Lung (tissue), 11 donors: ENCODE measurements at regions not wholly inside any gene's neighbourhood (a gene's known extent, or its start where the extent isn't known, plus 50 kb on each side); places are given as distances from the start of the nearest gene placed in this dataset.

Experiments used
- ATAC-seq: fragments of 200-7000 bp; cut with Tn5 transposase; one replicate; pipeline ENCODE4 v1.9.1; 2020; ENCODE audit warnings: moderate number of reproducible peaks; ENCODE audit not compliant: insufficient read depth, low FRiP score
- DNase-seq, 3 donors: peaks; one replicate each; pipeline ENCODE4 v3.0.0-alpha.2; 2013 to 2017
- H3K27ac ChIP-seq, 2 donors: one replicate each; pipeline ENCODE4 v1.5.1; 2013; ENCODE audit warnings: mild to moderate bottlenecking in 2 of 2, moderate library complexity in 2 of 2, control low read depth in 1 of 2, inconsistent platforms in 1 of 2, low read depth in 1 of 2, low read length in 1 of 2
- H3K27me3 ChIP-seq, 3 donors: one replicate each; pipeline ENCODE4 v1.5.1; 2013; ENCODE audit warnings: low read length in 2 of 3; ENCODE audit not compliant: control insufficient read depth in 3 of 3, insufficient read depth in 3 of 3
- H3K36me3 ChIP-seq, 4 donors: one replicate each; pipeline ENCODE4 v1.5.1; 2013; ENCODE audit warnings: low read length in 4 of 4, mild to moderate bottlenecking in 1 of 4, moderate library complexity in 1 of 4; ENCODE audit not compliant: control insufficient read depth in 4 of 4, insufficient read depth in 4 of 4
- H3K4me1 ChIP-seq, 5 donors: one replicate each; pipeline ENCODE4 v1.5.1; 2013; ENCODE audit warnings: low read length in 5 of 5, mild to moderate bottlenecking in 2 of 5, moderate library complexity in 1 of 5; ENCODE audit not compliant: control insufficient read depth in 5 of 5, insufficient read depth in 5 of 5
- H3K4me3 ChIP-seq: one replicate; pipeline ENCODE4 v1.5.1; 2013; ENCODE audit warnings: mild to moderate bottlenecking, control low read depth, moderate library complexity
- H3K9ac ChIP-seq, 2 donors: one replicate each; pipeline ENCODE4 v1.5.1; 2013; ENCODE audit warnings: low read length in 2 of 2, control low read depth in 1 of 2; ENCODE audit not compliant: insufficient read depth in 1 of 2
- H3K9me3 ChIP-seq, 4 donors: one replicate each; pipeline ENCODE4 v1.5.1; 2013; ENCODE audit warnings: low read length in 3 of 4, mild to moderate bottlenecking in 1 of 4, moderate library complexity in 1 of 4; ENCODE audit not compliant: control insufficient read depth in 4 of 4, insufficient read depth in 3 of 4
- WGBS, 2 donors: extraction: QIAGEN DNeasy Blood & Tissue Kit; methylation state at CpG; one replicate each; pipeline ENCODE4 v1.1.7; 2013; 5-methylcytosine and 5-hydroxymethylcytosine counted together
- TF ChIP-seq, protein P1 (sequence below): IDR thresholded peaks from 2 replicates; pipeline ENCODE4 v1.5.1; 2012; ENCODE audit warnings: mild to moderate bottlenecking; ENCODE audit errors: control extremely low read depth, extremely low read depth
- donor health status: control.
- donor health status: control.
- donor health status: Bipolar disorder and iron deficiency.
- donor health status: healthy.
- donor health status: DM: yes; HTN: yes; CAD: no.

DNA sequence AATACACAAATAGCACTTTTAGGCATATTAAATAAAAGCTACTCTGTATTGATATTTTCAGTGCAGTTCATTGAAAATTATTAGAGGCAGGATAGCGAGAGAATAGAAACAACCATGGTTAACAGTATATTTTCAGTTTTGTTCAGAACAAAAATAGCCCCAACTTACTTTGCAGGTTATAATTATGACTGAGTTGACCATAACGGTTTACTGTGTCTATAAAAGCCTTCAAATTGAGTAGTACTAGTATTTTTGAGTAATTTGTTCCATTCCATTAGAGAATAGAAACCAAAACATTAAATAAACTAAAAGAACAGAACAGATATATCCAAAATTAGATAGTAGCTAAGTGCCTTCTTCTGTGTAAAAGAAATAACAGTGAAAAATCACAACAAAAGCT lies 1108.4 kb upstream of the PCDH20 start:
- no peaks in the 10 kb centered on the region for H3K27me3 ChIP-seq
- no peak overlapping the region for H3K9ac ChIP-seq
- DNase-seq (no peak), ATAC-seq (no peak)
- no peaks in the 10 kb centered on the region for H3K36me3 ChIP-seq
- TF ChIP-seq, protein P1, sequence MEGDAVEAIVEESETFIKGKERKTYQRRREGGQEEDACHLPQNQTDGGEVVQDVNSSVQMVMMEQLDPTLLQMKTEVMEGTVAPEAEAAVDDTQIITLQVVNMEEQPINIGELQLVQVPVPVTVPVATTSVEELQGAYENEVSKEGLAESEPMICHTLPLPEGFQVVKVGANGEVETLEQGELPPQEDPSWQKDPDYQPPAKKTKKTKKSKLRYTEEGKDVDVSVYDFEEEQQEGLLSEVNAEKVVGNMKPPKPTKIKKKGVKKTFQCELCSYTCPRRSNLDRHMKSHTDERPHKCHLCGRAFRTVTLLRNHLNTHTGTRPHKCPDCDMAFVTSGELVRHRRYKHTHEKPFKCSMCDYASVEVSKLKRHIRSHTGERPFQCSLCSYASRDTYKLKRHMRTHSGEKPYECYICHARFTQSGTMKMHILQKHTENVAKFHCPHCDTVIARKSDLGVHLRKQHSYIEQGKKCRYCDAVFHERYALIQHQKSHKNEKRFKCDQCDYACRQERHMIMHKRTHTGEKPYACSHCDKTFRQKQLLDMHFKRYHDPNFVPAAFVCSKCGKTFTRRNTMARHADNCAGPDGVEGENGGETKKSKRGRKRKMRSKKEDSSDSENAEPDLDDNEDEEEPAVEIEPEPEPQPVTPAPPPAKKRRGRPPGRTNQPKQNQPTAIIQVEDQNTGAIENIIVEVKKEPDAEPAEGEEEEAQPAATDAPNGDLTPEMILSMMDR: no peak
- no peak overlapping the region for H3K27ac ChIP-seq
- no peaks in the 10 kb centered on the region for H3K4me1 ChIP-seq
- no peaks in the 10 kb centered on the region for H3K9me3 ChIP-seq
- no peak overlapping the region for H3K4me3 ChIP-seq
- WGBS, 2 donors: 79 to 80% methylated on average over 2 of the region's 2 CpGs

DNA sequence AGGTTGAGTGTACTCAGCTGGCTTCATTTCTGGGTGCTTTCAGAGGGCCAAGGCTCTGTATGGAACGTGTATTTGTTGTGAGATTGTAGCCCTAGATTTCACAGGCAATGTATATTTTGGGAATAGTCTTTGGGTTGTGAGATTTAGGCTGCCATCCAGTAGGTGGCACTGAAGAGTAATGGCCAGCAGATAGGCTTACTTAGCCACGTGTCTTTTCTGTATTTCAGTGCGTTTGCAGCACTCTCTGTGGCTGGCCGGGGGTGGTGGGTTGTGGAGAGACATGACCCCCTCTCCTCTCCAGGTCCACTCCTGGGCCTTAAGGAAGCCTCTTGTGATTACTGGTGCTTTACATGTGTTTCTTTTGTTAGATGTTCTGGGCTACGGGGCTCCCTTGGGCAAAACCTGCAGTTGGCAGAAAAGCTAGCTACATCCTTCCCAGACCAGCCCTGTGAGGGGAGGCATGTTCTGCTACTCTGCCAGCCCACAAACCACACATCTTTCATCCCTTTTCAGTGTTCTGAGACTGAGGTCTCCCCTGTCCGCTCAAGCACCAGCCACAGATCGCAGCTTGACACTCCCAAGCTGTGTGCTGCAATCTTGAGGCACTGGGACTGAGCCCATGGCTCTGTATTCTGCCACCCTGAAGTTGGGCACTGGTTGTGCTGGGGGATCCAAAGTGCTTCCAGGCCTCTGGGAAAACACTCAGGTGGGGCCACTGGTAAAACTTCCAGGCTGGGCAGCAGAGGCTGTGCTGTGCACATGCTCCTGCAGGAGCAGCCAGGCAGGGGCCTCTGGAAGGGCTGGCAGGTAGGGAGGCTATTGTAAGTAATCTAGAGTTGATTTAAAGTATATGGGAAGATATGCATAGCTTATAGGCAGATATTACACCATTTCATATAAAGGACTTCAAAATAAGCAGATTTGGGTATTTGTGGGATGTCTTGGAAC lies 1096.8 kb upstream of the PCDH20 start:
- TF ChIP-seq, protein P1: no peak
- Histone ChIP-seq H3K9ac (no peak overlapping the region), H3K27ac (no peak overlapping the region), H3K9me3 (no peaks in the 10 kb centered on the region), H3K4me3 (no peak overlapping the region), H3K4me1 (no peaks in the 10 kb centered on the region), H3K27me3 (no peaks in the 10 kb centered on the region), H3K36me3 (no peaks in the 10 kb centered on the region)
- ATAC-seq (peak; percentile 79), DNase-seq (peak in 2 of 3 donors; percentile 11 to 50)
- 22 to 32% methylated on average over 7 of the region's 7 CpGs for WGBS, 2 donors

DNA sequence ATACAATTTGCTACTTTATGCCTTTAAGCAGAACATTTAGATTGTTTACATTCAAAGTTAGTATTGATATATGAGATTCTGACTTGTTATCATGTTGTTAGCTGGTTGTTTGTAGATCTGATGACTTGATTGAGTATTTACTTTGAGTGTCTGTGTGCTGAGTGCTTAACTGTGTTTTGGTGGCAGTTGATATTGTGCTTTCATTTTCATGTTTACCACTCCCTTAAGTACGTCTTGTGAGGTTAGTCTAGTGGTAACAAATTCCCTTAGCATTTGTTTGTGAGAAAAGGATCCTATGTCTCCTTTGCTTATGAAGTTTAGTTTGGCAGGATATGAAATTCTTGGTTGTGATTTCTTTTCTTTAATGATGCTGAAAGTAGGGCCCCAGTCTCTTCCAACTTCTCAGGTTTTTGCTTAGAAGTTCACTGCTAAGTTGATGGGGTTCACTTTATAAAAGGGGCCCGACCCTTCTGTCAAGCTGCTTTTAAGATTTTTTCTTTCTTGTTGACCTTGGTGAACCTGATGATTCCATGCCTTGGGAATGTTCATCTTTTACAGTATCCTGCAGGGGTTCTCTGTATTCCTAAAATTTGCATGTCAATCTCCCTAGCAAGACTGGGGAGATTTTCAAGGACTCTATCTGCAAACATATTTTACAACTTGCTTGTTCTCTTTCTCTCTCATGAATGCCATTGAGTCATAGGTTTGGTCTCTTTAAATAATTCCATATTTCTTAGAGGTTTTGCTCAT lies 1095.4 kb upstream of the PCDH20 start:
- Histone ChIP-seq H3K9ac (no peak overlapping the region), H3K27me3 (no peaks in the 10 kb centered on the region), H3K27ac (no peak overlapping the region), H3K36me3 (no peaks in the 10 kb centered on the region), H3K4me3 (no peak overlapping the region), H3K9me3 (no peaks in the 10 kb centered on the region), H3K4me1 (no peaks in the 10 kb centered on the region)
- DNase-seq (peak in 1 of 3 donors; percentile 6), ATAC-seq (no peak)
- 49 to 59% methylated on average over 2 of the region's 2 CpGs for WGBS, 2 donors
- TF ChIP-seq, protein P1: no peak
